Osteocyte (in vitro differentiated cells): ENCODE measurements at regions not wholly inside any gene's neighbourhood (a gene's known extent, or its start where the extent isn't known, plus 50 kb on each side); places are given as distances from the start of the nearest gene placed in this dataset.

ENCODE experiments used
- DNase-seq: peaks from one replicate; pipeline ENCODE4 v3.0.0; 2021; ENCODE audit warnings: mixed read lengths; ENCODE audit not compliant: unreplicated experiment; ENCODE audit errors: extremely low spot score
- H3K27ac Mint-ChIP-seq: one replicate; pipeline ENCODE4 v1.8.0; 2021; ENCODE audit warnings: mild to moderate bottlenecking, mixed read lengths; ENCODE audit not compliant: unreplicated experiment
- H3K27me3 Mint-ChIP-seq: one replicate; pipeline ENCODE4 v1.8.0; 2021; ENCODE audit warnings: mixed read lengths; ENCODE audit not compliant: unreplicated experiment
- H3K36me3 Mint-ChIP-seq: one replicate; pipeline ENCODE4 v1.8.0; 2021; ENCODE audit warnings: mixed read lengths; ENCODE audit not compliant: unreplicated experiment
- H3K4me1 Mint-ChIP-seq: one replicate; pipeline ENCODE4 v1.8.0; 2021; ENCODE audit warnings: mixed read lengths; ENCODE audit not compliant: unreplicated experiment
- H3K4me3 Mint-ChIP-seq: one replicate; pipeline ENCODE4 v1.8.0; 2021; ENCODE audit warnings: mild to moderate bottlenecking, moderate library complexity, mixed read lengths; ENCODE audit not compliant: unreplicated experiment
- H3K9me3 Mint-ChIP-seq: one replicate; pipeline ENCODE4 v1.8.0; 2021; ENCODE audit warnings: mixed read lengths; ENCODE audit not compliant: unreplicated experiment
- TF ChIP-seq, protein P1 (sequence below): fragments of 200-600 bp; sonication (generic); IDR thresholded peaks from 2 replicates; pipeline ENCODE4 v1.5.0; 2021; ENCODE audit warnings: antibody characterized with exemption, mild to moderate bottlenecking, moderate library complexity

DNA sequence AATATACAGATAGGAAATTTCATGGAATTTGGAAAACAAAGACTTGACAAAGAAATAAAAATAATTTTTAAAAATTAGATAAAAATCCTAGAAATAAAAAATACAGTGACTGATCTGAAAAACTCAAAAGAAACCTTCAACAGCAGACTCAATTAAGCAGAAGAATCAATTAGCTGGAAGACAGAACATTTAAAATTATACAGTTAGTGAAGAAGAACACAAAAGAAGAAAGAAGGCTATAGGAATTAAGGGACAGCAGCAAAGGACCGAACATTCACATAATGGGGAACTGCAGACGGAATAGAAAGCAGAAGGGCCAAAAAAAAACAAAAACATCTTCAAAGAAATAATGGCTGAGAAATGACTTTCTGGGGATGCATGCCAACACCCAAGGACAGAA lies 314.5 kb downstream of the CRPPA start:
- Mint-ChIP-seq H3K4me3 (no peak overlapping the region), H3K36me3 (peaks cover 29% of the 10 kb centered on the region), H3K4me1 (no peaks in the 10 kb centered on the region), H3K9me3 (peaks cover 47% of the 10 kb centered on the region), H3K27ac (no peak overlapping the region), H3K27me3 (no peaks in the 10 kb centered on the region)
- DNase-seq = no peak
- TF ChIP-seq, protein P1, sequence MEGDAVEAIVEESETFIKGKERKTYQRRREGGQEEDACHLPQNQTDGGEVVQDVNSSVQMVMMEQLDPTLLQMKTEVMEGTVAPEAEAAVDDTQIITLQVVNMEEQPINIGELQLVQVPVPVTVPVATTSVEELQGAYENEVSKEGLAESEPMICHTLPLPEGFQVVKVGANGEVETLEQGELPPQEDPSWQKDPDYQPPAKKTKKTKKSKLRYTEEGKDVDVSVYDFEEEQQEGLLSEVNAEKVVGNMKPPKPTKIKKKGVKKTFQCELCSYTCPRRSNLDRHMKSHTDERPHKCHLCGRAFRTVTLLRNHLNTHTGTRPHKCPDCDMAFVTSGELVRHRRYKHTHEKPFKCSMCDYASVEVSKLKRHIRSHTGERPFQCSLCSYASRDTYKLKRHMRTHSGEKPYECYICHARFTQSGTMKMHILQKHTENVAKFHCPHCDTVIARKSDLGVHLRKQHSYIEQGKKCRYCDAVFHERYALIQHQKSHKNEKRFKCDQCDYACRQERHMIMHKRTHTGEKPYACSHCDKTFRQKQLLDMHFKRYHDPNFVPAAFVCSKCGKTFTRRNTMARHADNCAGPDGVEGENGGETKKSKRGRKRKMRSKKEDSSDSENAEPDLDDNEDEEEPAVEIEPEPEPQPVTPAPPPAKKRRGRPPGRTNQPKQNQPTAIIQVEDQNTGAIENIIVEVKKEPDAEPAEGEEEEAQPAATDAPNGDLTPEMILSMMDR = no peak

DNA sequence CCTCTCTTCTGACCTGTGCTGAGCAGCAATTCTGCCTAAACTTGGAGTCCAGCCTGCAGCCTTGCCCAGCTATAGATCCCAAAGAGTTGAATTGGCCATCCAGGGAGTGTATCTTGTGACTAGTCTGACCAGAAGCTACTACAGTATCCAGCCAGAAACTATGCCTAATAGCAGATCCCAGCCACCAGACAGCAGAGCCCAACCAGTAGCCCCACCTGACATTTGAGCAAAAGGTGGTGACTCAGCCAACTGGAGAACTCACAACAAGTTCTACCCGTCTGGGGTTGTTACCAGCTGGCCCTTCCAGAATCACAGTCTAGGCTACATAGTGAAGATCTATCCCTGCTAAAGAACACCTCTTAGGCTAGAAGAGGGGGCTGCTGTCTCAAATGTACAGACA lies 315.0 kb downstream of the CRPPA start:
- Mint-ChIP-seq H3K9me3 (peaks cover 44% of the 10 kb centered on the region), H3K27me3 (no peaks in the 10 kb centered on the region), H3K27ac (no peak overlapping the region), H3K4me3 (no peak overlapping the region), H3K36me3 (peaks cover 31% of the 10 kb centered on the region), H3K4me1 (no peaks in the 10 kb centered on the region)
- TF ChIP-seq, protein P1 = no peak
- DNase-seq = no peak

DNA sequence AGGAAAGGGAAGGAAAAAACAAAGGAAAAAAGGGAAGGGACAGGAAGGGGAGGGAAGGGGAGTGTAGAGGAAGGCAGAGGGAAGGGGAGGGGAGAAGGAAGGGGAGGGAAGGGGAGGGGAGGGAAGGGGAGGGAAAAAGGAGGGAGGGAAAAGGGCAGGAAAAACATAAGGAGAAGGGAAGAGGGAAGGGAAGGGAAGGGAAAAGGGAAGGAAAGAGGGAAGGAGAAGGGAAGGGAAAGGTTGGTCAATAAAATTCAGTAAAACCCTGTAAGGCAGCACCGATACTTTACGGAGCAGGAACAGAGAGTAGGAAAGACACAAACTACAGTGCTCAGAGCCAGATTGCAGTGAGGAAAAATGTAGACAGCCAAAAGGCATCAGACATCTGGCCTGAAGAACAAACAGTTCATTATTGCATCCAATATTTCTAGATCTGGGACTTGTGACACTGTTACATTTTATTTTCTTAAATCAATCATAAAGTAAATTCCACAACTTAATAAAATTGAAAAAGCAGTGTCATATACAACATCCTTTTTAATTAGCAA lies 322.0 kb downstream of the CRPPA start:
- Mint-ChIP-seq H3K9me3 (peaks cover 4% of the 10 kb centered on the region), H3K27me3 (no peaks in the 10 kb centered on the region), H3K27ac (no peak overlapping the region), H3K36me3 (peaks cover 2% of the 10 kb centered on the region), H3K4me1 (peaks cover 19% of the 10 kb centered on the region), H3K4me3 (no peak overlapping the region)
- TF ChIP-seq, protein P1 = no peak
- DNase-seq = no peak

DNA sequence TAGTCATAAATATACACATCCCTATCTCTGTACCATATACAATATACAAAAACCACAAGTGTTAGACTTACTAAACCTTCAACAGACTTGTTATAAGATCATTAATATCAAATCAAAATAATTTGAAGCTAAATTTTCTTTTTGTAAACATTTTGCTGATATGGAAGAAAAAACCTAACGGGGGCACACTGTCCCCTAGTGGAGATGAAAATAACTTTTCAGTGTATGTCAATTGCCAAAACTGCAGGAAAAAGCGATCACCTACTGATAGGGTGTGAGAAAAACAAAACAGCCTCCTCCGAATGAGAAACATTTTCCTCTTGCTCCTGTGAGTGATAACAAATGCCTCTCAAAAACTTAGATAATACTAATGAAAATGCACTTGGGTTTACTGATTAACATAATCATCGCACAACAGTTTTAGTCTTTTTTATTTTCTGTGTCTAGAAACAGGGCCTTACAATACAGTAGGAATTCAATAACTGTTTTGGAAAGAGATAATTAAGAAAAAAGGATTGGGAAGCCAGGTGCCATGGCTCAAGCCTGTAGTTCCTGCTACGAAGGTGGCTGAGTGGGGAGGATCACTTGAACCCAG lies 322.7 kb downstream of the CRPPA start:
- Mint-ChIP-seq H3K9me3 (peaks cover 4% of the 10 kb centered on the region), H3K36me3 (peaks cover 2% of the 10 kb centered on the region), H3K27me3 (no peaks in the 10 kb centered on the region), H3K4me3 (no peak overlapping the region), H3K4me1 (peaks cover 19% of the 10 kb centered on the region), H3K27ac (no peak overlapping the region)
- DNase-seq = no peak
- TF ChIP-seq, protein P1 = peak; percentile 60

DNA sequence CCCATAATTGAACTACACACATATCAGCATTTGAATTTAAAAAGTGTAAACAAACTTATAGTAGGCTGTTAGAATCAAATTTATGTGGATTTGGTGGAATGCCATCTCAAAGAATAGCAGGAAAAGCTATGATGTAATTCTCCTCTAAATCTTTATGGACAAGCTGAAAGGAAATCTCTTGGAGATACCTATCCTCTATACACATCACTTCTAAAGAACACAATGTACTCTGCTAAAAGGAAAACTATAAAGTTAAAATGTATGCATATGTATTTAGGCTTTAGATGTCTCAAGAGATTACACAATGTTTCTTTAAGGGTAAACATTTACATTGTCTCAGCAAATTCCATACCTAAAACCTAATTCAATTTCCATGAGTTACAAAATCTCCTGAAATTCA lies 323.3 kb downstream of the CRPPA start:
- Mint-ChIP-seq H3K27ac (no peak overlapping the region), H3K9me3 (peaks cover 4% of the 10 kb centered on the region), H3K4me3 (no peak overlapping the region), H3K27me3 (no peaks in the 10 kb centered on the region), H3K36me3 (peaks cover 2% of the 10 kb centered on the region), H3K4me1 (peaks cover 19% of the 10 kb centered on the region)
- DNase-seq = no peak
- TF ChIP-seq, protein P1 = no peak
